ENCODE measurements at regions not wholly inside any gene's neighbourhood (a gene's known extent, or its start where the extent isn't known, plus 50 kb on each side); places are given as distances from the start of the nearest gene placed in this dataset.

- no peaks in the 10 kb centered on the region for H3K9me3 ChIP-seq (ENCODE audit: low read depth, low read length)
- no peak overlapping the region for H3K4me3 ChIP-seq (ENCODE audit: low read length)
- no peaks in the 10 kb centered on the region for H3K4me1 ChIP-seq (ENCODE audit: insufficient read depth, low read length)
- no peaks in the 10 kb centered on the region for H3K27me3 ChIP-seq (ENCODE audit: insufficient read depth, low read length)
Measured at GRCh38 chr22:49624421-49625177, 203.1 kb downstream of the BRD1 start.

GRCh38 chr22:49623715-49624114 lies 204.0 kb downstream of the BRD1 start:
- Histone ChIP-seq H3K27me3 (ENCODE audit: insufficient read depth, low read length) (no peaks in the 10 kb centered on the region), H3K9me3 (ENCODE audit: low read depth, low read length) (no peaks in the 10 kb centered on the region), H3K4me3 (ENCODE audit: low read length) (no peak overlapping the region), H3K4me1 (ENCODE audit: insufficient read depth, low read length) (no peaks in the 10 kb centered on the region)

GRCh38 chr22:49623176-49623575 lies 204.5 kb downstream of the BRD1 start:
- H3K27me3 ChIP-seq (ENCODE audit: insufficient read depth, low read length): no peaks in the 10 kb centered on the region
- no peaks in the 10 kb centered on the region for H3K4me1 ChIP-seq (ENCODE audit: insufficient read depth, low read length)
- H3K4me3 ChIP-seq (ENCODE audit: low read length): no peak overlapping the region
- H3K9me3 ChIP-seq (ENCODE audit: low read depth, low read length): no peaks in the 10 kb centered on the region

GRCh38 chr22:49622241-49623105 lies 205.2 kb downstream of the BRD1 start:
- H3K4me3 ChIP-seq (ENCODE audit: low read length): no peak overlapping the region
- no peaks in the 10 kb centered on the region for H3K4me1 ChIP-seq (ENCODE audit: insufficient read depth, low read length)

GRCh38 chr22:49621601-49622210 lies 206.0 kb downstream of the BRD1 start:
- no peak overlapping the region for H3K4me3 ChIP-seq (ENCODE audit: low read length)
- H3K27me3 ChIP-seq (ENCODE audit: insufficient read depth, low read length): no peaks in the 10 kb centered on the region
- H3K4me1 ChIP-seq (ENCODE audit: insufficient read depth, low read length): no peaks in the 10 kb centered on the region
- no peaks in the 10 kb centered on the region for H3K9me3 ChIP-seq (ENCODE audit: low read depth, low read length)

More at GRCh38 chr22:49622241-49623105, 205.2 kb downstream of the BRD1 start:
- H3K9me3 ChIP-seq (ENCODE audit: low read depth, low read length): no peaks in the 10 kb centered on the region
- H3K27me3 ChIP-seq (ENCODE audit: insufficient read depth, low read length): no peaks in the 10 kb centered on the region

- Histone ChIP-seq H3K9me3 (ENCODE audit: low read depth, low read length) (no peaks in the 10 kb centered on the region), H3K4me3 (ENCODE audit: low read length) (no peak overlapping the region), H3K27me3 (ENCODE audit: insufficient read depth, low read length) (no peaks in the 10 kb centered on the region), H3K4me1 (ENCODE audit: insufficient read depth, low read length) (no peaks in the 10 kb centered on the region)
Measured at GRCh38 chr22:49620666-49621065, 207.0 kb downstream of the BRD1 start.

- Histone ChIP-seq H3K4me1 (ENCODE audit: insufficient read depth, low read length) (no peaks in the 10 kb centered on the region), H3K27me3 (ENCODE audit: insufficient read depth, low read length) (no peaks in the 10 kb centered on the region), H3K9me3 (ENCODE audit: low read depth, low read length) (no peaks in the 10 kb centered on the region), H3K4me3 (ENCODE audit: low read length) (no peak overlapping the region)
Measured at GRCh38 chr22:49620003-49620556, 207.6 kb downstream of the BRD1 start.

GRCh38 chr22:49619301-49619700 lies 208.4 kb downstream of the BRD1 start:
- Histone ChIP-seq H3K4me1 (ENCODE audit: insufficient read depth, low read length) (no peaks in the 10 kb centered on the region), H3K9me3 (ENCODE audit: low read depth, low read length) (no peaks in the 10 kb centered on the region), H3K4me3 (ENCODE audit: low read length) (no peak overlapping the region), H3K27me3 (ENCODE audit: insufficient read depth, low read length) (no peaks in the 10 kb centered on the region)

- Histone ChIP-seq H3K4me3 (ENCODE audit: low read length) (no peak overlapping the region), H3K4me1 (ENCODE audit: insufficient read depth, low read length) (no peaks in the 10 kb centered on the region), H3K27me3 (ENCODE audit: insufficient read depth, low read length) (no peaks in the 10 kb centered on the region), H3K9me3 (ENCODE audit: low read depth, low read length) (no peaks in the 10 kb centered on the region)
Measured at GRCh38 chr22:49618677-49618953, 209.1 kb downstream of the BRD1 start.

GRCh38 chr22:49617866-49618676 lies 209.6 kb downstream of the BRD1 start:
- H3K4me3 ChIP-seq (ENCODE audit: low read length): no peak overlapping the region
- H3K9me3 ChIP-seq (ENCODE audit: low read depth, low read length): no peaks in the 10 kb centered on the region

GRCh38 chr22:49617264-49617663 lies 210.4 kb downstream of the BRD1 start:
- no peaks in the 10 kb centered on the region for H3K9me3 ChIP-seq (ENCODE audit: low read depth, low read length)
- no peaks in the 10 kb centered on the region for H3K4me1 ChIP-seq (ENCODE audit: insufficient read depth, low read length)
- no peaks in the 10 kb centered on the region for H3K27me3 ChIP-seq (ENCODE audit: insufficient read depth, low read length)
- no peak overlapping the region for H3K4me3 ChIP-seq (ENCODE audit: low read length)

More at GRCh38 chr22:49617866-49618676, 209.6 kb downstream of the BRD1 start:
- Histone ChIP-seq H3K27me3 (ENCODE audit: insufficient read depth, low read length) (no peaks in the 10 kb centered on the region), H3K4me1 (ENCODE audit: insufficient read depth, low read length) (no peaks in the 10 kb centered on the region)

- H3K9me3 ChIP-seq (ENCODE audit: low read depth, low read length): no peaks in the 10 kb centered on the region
Measured at GRCh38 chr22:49616356-49617231, 211.1 kb downstream of the BRD1 start.

GRCh38 chr22:49614966-49615965 lies 212.4 kb downstream of the BRD1 start:
- Histone ChIP-seq H3K4me1 (ENCODE audit: insufficient read depth, low read length) (no peaks in the 10 kb centered on the region), H3K9me3 (ENCODE audit: low read depth, low read length) (no peaks in the 10 kb centered on the region), H3K4me3 (ENCODE audit: low read length) (no peak overlapping the region), H3K27me3 (ENCODE audit: insufficient read depth, low read length) (no peaks in the 10 kb centered on the region)

More at GRCh38 chr22:49616356-49617231, 211.1 kb downstream of the BRD1 start:
- Histone ChIP-seq H3K4me1 (ENCODE audit: insufficient read depth, low read length) (no peaks in the 10 kb centered on the region), H3K27me3 (ENCODE audit: insufficient read depth, low read length) (no peaks in the 10 kb centered on the region), H3K4me3 (ENCODE audit: low read length) (no peak overlapping the region)

All from mononuclear cell (primary cell).